NCI-H128 (cell line): ENCODE measurements at regions not wholly inside any gene's neighbourhood (a gene's known extent, or its start where the extent isn't known, plus 50 kb on each side); places are given as distances from the start of the nearest gene placed in this dataset.
"Not testable (repeated sequence)": the region's sequence is repeated elsewhere in the genome, so short reads cannot be mapped to it uniquely, and the experiment has no call there.

Experiments
- DNase-seq: peaks from one replicate; lab custom pipeline; 2025; ENCODE audit not compliant: unreplicated experiment; lab: John Stamatoyannopoulos, UW

DNA sequence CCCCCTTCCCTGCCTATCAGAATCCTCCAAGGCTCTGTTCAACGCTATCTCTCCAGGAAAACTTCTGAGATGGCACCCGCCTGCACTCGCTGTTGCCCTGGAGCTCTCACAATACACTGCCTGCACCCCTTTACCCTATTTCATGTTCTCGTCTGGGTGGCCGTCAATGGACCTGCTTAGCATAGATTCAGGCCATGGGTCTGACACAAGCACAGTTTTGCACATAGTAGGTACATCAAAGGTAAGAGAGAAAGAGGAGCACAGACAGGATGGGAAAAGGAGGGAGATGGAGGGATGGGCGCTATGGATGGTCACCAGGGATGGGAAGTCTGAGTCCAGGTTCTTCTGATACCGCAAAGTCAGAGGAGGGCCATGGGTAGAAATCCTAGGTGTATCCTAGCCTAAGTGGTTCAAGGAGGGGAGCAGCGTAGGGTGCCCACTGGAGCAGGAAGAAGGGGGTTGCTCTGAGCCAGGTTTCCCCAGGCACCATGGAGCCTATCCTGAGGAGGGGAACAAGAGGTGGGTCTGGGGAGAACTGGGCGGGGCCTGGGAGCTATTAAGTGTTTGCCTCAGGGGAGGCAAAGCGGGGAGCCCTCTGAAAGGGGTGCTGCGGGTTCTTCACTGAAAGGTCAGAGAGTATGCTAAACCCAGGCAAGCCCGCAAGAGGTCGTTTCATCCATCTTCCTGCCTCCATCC is 89.3 kb downstream of the MRPL14 start:
- DNase-seq: no peak

DNA sequence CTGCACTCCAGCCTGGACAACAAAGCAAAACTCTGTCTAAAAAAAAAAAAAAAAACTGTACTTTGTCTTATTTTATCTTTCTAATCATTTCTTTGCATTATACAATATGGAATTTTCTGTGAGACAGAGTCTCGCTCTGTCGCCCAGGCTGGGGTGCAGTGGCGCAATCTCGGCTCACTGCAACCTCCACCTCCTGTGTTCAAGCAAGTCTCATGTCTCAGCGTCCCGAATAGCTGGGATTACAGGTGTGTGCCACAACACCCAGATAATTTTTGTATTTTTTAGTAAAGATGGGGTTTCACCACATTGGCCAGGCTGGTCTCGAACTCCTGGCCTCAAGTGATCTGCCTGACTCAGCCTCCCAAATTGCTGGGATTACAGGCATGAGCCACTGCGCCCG is 90.0 kb downstream of the MRPL14 start:
- DNase-seq: not testable (repeated sequence)

DNA sequence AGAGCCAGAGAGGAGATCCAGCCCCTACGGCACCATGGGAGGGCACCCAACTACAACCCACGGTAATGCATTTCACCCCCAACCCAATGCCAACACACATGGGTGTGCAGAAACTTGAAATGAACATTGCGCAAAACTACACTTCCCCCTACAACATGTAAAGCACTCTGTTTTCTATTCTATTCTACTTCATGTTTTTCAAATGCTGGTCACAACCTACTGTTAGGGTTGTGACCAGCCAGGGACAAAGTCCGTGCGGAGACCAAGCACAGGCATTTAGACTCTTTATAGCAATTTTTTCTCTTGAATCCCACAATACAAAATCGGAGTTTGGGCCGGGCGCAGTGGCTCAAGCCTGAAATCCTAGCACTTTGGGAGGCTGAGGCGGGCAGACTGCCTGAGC is 90.6 kb downstream of the MRPL14 start:
- no peak for DNase-seq

DNA sequence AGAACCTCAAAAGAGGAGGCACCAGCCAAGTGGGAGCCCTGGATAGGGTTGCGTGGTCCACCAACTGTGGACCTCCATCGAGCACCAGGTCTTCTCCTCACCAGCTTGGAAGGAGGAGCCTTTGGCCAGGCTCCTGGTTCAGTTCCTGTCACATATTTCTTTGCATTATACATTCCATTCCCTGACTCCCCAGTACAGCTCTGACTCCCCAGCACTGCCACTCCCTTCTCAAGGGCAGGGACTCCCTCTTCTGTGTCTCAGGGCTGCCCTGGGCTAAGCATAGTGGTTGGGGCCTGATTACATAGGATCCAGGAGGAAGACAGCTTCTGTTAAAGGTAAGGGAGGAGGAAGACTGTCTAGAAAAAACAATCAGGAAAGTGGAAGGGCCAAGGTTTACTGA is 91.1 kb downstream of the MRPL14 start:
- no peak for DNase-seq

DNA sequence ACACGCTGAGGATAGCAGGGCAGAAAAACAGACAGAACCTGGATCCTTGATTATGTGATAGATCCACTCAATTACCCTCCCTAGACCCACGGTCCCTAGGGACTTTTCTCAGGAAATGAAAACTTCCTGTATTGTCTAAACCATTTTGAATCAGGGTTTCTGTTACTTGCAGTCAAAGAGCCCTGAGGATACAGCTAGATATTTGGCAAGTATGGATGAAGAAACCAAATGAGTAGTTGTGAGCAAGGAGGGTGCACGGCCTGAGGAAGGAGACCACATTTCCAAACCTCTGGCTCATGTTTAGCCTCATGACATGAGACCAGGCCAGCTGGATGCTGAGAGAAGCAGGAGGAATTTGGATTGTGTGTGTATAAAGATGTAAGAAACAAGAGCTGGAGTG is 91.6 kb downstream of the MRPL14 start:
- no peak for DNase-seq

DNA sequence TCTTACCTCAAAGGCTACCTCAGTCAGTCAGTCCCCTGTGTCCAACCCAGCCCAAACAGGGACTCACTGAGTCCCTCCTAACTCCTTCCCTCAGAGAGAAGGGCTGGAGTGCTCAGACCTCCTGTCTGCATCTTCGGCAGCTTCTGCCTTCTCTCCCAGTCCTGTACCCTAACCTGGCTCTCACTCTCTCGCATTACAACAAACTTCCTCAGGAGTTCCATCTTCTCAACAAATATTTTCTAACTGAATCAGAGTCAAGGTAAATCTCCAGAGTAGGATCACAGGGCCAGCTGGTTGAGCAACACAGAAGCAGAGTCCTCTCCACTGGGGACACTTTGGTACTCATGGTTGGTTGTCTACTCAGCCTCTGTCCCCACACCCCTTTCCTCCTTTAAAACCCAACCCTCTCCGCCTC is 92.3 kb downstream of the MRPL14 start:
- DNase-seq: no peak

DNA sequence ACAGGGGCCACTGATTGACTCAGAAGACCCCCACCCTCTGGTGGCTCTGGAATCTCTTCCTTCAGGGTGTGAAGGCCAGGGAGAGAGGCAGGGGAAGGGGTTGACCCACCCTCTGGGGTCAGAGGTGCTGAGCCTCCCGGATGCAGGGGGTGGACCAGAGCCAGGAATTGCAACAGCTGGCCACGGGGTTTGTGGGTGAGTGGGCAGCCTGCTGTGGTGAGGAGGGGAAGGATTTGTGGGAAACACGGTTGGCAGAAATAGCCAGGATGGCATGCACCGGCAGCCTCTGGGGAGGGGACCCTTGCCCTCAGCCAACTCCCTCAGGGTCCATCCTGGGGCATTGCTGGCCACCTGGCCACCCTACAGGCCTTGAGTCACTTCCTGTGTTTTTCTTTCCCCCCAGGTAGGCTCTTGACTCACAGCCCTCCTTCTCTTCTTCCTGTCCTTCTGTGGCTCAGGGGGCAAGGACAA is 92.8 kb downstream of the MRPL14 start:
- DNase-seq: no peak

DNA sequence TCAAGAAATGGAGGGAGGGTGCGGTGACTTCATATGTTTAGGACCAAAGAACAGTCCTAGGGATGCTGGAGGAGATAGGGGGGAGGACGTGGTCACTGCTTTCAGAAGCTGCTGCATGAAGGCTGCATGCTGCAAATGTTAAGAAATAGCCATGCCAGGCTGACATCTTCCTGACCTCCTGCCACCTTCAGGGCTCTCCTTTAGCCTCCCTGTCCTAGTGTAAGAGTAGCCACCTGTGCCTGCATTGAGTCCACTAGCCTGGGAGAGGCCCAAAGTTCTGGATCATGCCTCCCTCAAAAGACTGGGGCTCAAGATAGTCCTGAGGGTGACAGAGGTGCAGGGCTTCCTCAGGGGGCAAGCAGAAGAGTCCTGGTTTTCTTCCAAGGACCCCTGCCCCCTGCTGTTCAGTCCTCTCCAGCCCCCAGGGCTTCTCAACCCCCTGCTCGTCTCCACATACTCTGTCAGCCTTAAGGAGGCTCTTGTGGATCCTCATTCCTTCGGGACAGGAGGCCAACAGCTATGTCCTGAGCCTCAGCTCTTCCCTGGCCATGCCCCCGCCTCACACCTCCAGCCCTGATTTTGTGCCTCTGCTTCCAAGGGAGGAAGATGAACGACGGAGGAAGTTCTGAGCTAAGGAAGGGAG is 96.3 kb downstream of the MRPL14 start:
- no peak for DNase-seq

DNA sequence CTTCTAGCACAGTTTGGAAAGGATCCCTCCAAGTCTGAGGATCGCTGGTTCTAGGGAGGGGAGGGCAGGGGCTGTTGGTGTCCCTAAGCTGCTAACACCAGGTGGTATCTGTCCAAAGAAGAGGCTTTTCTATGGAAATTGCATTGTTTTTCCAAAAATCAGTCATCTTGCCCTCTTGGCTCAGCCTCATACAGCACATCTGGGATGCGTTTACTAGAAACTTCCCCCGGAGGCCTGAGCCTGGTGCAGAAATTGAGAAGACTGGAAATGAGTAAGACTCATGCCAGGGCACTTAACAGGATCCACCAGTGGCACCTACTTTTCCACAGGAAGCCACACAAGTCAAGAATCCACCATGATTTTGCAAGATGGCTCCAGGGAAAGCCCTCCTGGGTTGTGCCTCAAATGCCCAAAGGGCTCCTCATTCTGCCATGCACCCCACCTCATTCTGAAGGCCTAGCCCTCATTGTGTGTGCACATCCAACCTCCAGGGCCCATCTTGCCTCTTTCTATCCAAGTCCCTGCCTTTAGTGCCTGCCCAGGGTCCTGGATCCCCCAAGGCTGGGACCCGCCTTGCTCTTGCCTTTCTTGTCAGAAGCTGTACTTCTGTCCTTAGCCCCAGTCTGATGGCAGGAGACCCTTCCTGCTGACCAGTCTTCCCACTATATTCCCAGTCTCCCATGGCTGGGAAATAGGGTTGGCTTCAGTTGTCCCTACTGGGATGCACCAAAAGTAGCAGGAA is 97.6 kb downstream of the MRPL14 start:
- DNase-seq: no peak

DNA sequence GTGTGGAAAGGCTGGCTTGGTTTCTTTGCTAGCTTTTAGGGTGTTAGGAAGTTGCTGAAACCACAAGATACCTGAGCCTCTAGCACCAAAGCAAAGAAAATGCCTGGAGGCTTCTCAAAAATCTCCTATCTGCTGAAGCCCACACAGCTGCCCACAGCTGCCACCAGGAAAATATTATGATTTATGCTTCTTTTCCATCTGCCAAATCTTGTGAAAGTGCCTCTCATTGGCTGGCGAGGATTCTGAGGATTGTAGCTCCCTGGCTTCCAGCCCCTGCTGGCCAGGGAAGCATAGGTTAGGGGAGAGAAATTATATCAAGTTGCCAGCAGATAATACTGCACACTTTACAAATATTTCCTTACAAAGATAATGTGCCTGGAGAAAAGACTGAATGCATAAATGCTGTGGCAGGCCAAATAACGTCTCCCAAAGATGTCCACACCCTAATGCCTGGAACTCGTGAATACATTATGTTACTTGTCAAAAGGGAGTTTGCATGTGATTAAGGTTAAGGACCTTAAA is 98.4 kb downstream of the MRPL14 start:
- DNase-seq: no peak

DNA sequence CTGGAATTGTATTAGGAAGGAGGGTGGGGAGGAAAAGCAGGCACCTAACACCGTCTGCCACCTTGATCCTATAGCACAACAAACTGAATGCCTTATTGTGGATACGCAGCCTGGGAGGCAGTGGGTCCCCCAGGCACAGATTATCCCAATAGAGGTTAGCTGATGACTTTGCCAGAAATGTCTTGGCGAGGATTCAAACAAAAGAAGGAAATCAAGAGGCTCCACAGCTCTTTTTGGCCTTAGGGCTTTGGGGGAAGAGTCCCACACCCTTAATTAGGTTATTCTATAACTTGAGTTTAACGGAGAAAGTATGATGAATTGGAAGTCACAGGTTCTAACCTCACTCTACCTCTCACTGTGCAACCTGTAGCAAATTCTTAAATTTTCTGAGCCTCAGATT is 102.0 kb downstream of the MRPL14 start:
- no peak for DNase-seq

DNA sequence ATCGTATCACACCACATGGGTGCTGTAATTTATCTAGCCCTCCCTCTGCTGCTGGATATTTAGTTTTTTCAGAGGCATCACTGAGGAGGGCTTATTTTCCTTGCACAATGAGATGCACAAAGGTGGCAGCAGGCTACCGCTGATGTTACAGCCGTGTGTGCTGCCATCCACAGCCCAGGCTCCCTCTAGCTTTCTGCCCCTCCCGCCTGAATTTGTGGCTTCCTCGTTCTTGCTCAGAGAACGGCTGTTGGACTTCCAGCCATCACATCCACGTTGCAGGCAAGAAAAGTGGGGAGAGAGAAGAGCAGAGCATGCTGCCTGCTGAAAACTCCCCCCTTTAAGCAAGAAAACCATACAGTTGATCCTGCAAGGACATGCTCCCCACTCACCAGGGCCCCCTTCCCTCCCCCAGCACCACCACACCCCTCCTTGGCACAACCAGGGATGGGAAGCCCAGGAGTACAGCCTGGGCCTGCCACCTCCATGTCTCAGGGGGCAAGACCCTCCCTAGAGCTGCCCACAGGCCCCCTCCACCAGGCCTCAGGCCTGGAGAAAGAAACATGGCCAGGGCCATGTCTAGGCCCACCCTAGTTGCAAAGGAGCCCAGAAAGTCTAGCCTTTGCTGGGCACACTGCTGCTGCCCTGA is 102.6 kb downstream of the MRPL14 start:
- no peak for DNase-seq

DNA sequence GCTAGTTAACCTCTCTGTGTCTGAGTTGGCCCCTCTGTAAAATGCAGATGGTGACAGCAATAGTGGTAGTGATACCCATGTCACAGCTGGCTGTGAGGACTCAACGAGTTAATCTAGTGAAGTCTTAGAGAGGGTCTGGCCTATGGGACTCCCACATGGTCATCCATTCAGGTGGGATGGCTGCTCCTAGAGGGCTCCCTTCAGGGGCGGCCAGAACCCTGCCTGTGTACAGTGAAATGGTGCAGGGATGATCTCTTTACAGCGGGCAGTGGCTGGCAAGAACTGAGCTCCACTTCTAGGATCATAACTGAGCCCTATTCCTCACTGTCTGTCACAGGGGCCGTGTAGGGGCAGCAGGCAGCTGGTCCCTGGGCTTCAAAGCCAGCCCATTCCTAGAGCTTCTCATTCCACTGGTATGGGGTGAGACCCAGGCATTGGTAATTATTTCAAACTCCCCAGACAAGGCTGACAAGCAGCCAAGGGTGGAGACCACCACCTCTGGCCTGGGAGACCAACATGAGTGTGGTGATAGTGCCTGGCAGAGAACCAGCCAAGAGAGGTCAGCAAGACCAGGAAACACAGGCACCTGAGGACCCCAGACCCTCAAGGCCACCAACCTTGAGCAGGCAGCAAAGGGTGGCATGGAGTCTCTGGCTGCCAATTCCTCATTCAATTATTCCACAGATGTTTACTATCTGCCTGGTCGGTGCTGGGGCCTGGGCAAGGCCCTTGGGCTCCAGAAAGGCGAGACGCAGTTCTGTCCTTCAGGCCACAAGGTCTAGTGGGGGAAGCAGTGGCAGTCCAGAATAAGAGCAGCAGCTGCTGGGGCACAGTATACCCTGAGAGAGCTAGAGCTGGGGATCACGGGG is 103.4 kb downstream of the MRPL14 start:
- DNase-seq: no peak

DNA sequence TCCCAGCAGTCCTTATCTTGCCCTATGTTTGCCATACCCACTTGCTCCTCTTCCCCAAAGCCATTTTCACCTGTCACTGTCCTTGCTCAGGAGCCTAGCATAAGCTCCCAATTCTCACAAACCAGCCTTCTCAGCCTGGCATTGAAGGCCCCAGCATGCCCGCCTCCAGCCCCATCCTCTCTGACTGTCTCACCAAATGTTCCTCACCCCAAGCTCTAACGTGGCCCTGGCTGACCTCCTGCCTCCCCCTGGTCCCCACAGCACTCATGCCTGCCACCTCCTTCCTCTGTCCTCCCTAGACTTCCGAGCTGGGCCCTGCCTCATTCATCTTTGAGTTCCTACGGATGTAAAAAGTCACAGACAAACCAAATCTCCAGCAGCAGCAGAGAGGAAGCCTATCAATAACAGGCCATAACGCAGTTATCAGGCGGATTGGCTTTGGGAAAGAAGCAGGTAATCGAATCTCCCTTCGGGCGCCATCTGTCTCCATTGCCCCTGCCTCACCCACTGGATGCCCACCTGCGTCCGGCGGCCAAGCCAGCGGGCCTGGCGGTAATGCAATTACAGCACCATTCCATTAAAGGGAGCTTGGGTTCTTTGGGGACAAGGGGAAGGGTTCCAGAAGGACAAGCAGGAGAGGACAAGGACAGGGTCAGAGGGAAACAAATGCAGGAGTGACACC is 104.4 kb downstream of the MRPL14 start:
- DNase-seq: no peak

DNA sequence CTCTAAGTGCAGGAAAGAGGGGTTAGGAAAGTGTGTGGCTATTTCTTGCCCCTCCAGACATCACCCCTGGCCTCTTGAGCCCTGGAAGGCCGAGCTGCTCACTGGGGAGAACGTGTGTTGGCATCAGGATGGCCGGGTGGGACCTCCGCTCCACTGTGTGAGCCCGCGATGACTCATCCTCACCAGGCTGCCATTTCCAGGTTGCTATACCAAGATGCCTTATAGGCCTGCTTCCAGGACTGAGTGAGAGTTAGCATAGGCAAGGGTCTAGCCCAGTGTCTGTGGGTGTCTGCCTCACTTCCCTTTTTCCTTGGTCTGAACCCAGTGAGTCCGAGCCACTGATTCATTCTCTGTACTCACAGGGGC is 105.0 kb downstream of the MRPL14 start:
- DNase-seq: no peak

DNA sequence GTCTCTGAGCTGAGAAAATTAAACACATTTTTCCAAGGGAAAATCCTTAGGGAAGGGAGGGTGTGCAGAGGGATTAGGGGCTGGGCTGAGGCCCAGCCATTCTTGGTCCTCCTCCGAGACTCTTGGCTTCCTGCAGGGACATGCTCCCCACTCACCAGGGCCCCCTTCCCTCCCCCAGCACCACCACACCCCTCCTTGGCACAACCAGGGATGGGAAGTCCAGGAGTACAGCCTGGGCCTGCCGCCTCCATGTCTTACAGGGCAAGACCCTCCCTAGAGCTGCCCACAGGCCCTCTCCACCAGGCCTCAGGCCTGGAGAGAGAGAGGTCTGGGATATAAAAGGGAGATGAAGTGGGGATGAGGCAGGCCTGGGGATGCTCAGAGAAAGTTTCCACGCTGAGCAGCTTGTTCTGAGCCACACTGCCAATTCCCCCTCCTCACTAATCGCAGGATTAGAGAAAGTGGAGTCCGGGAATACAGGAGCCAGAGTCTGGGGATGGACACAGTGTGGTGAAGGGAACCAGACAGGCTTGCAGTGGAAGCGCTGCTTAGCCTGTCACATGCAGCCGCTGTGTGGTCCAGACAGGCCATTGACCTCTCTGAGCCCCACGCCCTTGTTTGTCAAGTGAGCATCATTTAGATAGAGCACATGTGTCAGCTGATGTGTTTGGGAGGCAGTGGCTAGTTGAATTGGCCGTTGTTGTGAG is 105.5 kb downstream of the MRPL14 start:
- no peak for DNase-seq

DNA sequence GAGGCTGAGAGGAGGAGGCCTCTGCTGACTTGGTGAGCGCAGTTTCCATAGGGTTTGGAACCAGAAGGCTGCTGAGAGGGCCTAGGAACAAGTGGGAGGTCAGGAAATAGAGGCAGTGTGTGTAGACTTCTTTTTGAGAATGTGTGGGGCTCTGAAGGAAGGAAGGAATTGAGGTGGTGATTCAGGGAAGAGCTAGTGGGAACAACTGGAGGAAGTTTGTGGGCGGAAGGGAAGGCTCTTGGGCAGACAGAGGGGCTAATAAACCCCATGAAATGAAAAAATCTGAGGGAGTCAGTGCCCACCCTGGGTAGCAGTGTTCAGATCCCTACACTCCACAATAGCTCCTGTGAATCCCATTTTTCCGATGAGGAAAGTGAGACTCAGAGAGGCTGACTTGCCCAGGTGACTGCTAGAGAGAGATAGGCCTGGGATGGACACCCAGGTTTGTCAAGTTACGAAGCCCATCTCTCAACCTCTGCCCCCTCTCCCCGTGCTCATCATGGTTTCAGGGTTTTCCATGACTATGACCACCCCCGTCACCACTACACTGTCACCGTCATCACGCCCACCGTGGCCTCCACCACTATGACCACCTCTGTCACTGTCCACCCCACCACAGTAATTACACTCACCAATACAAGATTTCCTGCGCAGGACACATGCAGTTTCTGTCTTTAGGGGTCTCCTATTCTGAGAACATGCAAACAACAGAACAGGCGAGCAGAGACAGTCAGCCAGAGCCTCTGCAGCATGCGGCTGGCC is 106.4 kb downstream of the MRPL14 start:
- DNase-seq: no peak

DNA sequence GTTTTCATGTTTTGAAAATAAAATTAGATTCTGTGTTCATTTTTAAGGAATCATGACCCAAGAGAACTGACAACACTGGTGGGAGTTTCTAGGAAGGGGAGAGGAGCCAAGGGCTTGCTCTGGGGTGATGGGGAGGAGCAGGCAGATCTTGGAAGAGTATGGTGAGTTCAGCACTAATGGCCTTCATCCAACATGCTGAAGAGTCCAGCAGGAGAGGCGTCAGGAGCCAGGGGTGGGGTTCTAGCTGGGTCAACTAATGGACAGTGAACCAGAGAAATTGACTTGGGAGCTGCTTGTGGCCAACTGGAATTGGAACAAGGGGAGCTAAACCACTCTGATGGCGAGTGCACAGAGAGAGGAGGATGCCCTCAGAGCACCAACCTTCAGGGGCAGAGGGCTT is 107.1 kb downstream of the MRPL14 start:
- DNase-seq: no peak

DNA sequence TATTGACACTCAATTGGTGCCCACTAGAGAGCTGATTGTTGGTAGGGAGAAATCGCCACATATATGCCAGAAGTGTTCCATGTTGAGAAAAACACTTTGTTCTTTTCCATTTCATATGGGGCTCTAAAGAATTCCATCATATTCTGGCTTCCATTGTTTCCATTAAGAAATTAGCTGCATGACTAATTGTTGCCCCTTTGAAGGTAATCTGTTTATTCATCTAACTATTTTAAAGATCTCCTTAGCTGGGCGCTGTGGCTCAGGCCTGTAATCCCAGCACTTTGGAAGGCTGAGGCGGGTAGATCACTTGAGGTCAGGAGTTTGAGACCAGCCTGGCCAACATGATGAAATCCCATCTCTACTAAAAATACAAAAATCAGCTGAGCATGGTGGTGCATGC is 109.9 kb downstream of the MRPL14 start:
- DNase-seq: not testable (repeated sequence)
